ENCODE measurements at regions not wholly inside any gene's neighbourhood (a gene's known extent, or its start where the extent isn't known, plus 50 kb on each side); places are given as distances from the start of the nearest gene placed in this dataset.

DNA sequence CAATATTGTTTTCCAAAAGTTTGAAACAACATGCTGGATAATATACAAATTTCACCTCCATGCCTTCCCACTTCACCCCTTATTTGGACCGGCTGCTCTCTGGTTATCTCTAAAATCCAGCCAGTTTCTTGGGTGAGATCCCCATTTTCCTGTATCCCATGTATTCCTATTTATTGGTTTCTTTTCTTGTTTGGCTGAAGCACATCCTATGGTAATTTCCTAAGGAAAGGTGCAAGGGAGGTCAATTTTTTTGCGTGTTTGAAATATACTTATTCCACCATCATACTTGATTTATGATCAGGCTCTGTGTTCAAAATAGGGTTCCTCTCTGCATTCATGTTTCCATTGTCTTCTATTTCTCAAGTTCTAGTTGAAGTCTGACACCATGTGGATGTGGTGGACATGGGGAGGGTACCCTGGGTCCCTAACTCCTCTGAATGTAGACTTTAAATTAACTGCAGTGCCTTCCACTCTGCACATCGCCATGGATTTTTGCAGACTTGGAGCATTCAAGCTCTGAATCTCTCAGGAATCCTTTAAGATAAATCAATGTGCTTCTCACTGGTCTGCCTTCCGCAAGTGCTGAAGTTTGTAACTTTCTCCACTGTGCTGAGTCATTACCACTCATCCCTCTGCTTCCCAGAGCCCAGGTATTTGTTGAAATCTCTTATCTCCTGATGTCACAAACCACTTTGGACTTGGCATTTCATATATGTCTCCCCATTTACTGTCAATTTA lies 52.1 kb upstream of the TLE3 start:
- Histone ChIP-seq H4K5ac (ENCODE audit: low read depth, low read length) (no peak overlapping the region), H2AK5ac (ENCODE audit: low read depth, low read length) (no peak overlapping the region), H3K14ac (replicated peaks; ENCODE audit: low read depth, low read length) (no peak overlapping the region), H3K18ac (ENCODE audit: low read depth, low read length) (no peak overlapping the region), H2BK15ac (ENCODE audit: low read depth, low read length) (no peak overlapping the region), H3K9me3 (ENCODE audit: control insufficient read depth, insufficient read depth, low read length) (no peaks in the 10 kb centered on the region), H2BK120ac (ENCODE audit: low read depth, low read length) (no peak overlapping the region), H3K36me3 (ENCODE audit: control insufficient read depth, insufficient read depth, low read length) (no peaks in the 10 kb centered on the region), H3K56ac (ENCODE audit: extremely low read depth, insufficient read depth, low read length) (no peak overlapping the region), H3K9ac (ENCODE audit: low read depth, low read length) (no peak overlapping the region), H3K4me2 (ENCODE audit: low read depth, low read length) (no peak overlapping the region), H4K20me1 (ENCODE audit: insufficient read depth, low read length) (no peaks in the 10 kb centered on the region), H2BK20ac (ENCODE audit: low read depth, low read length) (no peak overlapping the region), H3K27me3 (ENCODE audit: control insufficient read depth, insufficient read depth, low read length) (peaks cover 21% of the 10 kb centered on the region), H2BK5ac (ENCODE audit: low read depth, low read length, poor library complexity, severe bottlenecking) (no peak overlapping the region), H3K79me1 (ENCODE audit: low read depth in 1 of 2, low read length in 2 of 2) (no peaks in the 10 kb centered on the region), H3K4me1 (ENCODE audit: control insufficient read depth, insufficient read depth, low read length) (peaks cover 4% of the 10 kb centered on the region), H2AK9ac (replicated peaks; ENCODE audit: low read depth, low read length, poor library complexity) (no peak overlapping the region), H3K4me3 (ENCODE audit: insufficient read depth, low read depth, low read length) (no peak overlapping the region), H3K4ac (ENCODE audit: low read depth, low read length) (no peak overlapping the region), H4K91ac (ENCODE audit: insufficient read depth, low read depth, low read length) (no peak overlapping the region), H4K8ac (ENCODE audit: low read depth in 2 of 2, low read length in 2 of 2) (no peak overlapping the region), H2AFZ (replicated peaks; ENCODE audit: low read length, poor library complexity) (no peak overlapping the region), H3K9me1 (ENCODE audit: insufficient read depth, low read length) (no peaks in the 10 kb centered on the region), H3K27ac (ENCODE audit: insufficient read depth, low read length) (no peak overlapping the region), H3K23ac (ENCODE audit: low read depth, low read length) (no peak overlapping the region)
- ATAC-seq (ENCODE audit: low read depth) (peak; percentile 79), DNase-seq (peak; percentile 83)
- POLR2A ChIA-PET (ENCODE audit: unreplicated experiment): no interaction called here
- CTCF ChIA-PET: no interaction called here
- dilution Hi-C loops (cut with HindIII; ENCODE audit: low sequenced_read_pairs, unreplicated experiment): no loop called here
- BruUV-seq (replicated peaks): no TSS peak
- TF ChIP-seq MXI1 (IDR thresholded peaks at IDR 0.05; ENCODE audit: borderline replicate concordance, low read depth, low read length): no peak
- no peak for TF ChIP-seq POLR2A (IDR thresholded peaks at IDR 0.05; ENCODE audit: low read depth, low read length)
- TF ChIP-seq RFX5 (IDR thresholded peaks at IDR 0.05; ENCODE audit: low read depth, low read length): no peak
- no peak for TF ChIP-seq RAD21 (IDR thresholded peaks at IDR 0.05; ENCODE audit: low read length)
- TF ChIP-seq CEBPB (IDR thresholded peaks at IDR 0.05; ENCODE audit: low read depth, low read length): peak; percentile 1; the same call in 1 of the 2 replicates
- TF ChIP-seq SMC3 (IDR thresholded peaks at IDR 0.05; ENCODE audit: low read depth, low read length): no peak
- no peak for TF ChIP-seq MAZ (IDR thresholded peaks at IDR 0.05; ENCODE audit: borderline replicate concordance, low read depth, low read length)
- no peak for TF ChIP-seq RCOR1 (IDR thresholded peaks at IDR 0.05; ENCODE audit: insufficient replicate concordance, low read length)
- peak; percentile 36; the same call in 1 of the 2 replicates for TF ChIP-seq FOS (IDR thresholded peaks at IDR 0.05; ENCODE audit: low read depth, low read length)
- no peak for TF ChIP-seq CHD1 (IDR thresholded peaks at IDR 0.05; ENCODE audit: low read depth, low read length)
- TF ChIP-seq, protein P1, sequence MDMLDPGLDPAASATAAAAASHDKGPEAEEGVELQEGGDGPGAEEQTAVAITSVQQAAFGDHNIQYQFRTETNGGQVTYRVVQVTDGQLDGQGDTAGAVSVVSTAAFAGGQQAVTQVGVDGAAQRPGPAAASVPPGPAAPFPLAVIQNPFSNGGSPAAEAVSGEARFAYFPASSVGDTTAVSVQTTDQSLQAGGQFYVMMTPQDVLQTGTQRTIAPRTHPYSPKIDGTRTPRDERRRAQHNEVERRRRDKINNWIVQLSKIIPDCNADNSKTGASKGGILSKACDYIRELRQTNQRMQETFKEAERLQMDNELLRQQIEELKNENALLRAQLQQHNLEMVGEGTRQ (IDR thresholded peaks at IDR 0.05; ENCODE audit: low read depth, low read length): no peak
- TF ChIP-seq, protein P2, sequence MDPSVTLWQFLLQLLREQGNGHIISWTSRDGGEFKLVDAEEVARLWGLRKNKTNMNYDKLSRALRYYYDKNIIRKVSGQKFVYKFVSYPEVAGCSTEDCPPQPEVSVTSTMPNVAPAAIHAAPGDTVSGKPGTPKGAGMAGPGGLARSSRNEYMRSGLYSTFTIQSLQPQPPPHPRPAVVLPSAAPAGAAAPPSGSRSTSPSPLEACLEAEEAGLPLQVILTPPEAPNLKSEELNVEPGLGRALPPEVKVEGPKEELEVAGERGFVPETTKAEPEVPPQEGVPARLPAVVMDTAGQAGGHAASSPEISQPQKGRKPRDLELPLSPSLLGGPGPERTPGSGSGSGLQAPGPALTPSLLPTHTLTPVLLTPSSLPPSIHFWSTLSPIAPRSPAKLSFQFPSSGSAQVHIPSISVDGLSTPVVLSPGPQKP (IDR thresholded peaks at IDR 0.05; ENCODE audit: borderline replicate concordance, low read depth, low read length): no peak
- no peak for TF ChIP-seq CTCF (conservative IDR thresholded peaks at IDR 0.05; ENCODE audit: low read depth, low read length)
- TF ChIP-seq NFE2L2 (IDR thresholded peaks at IDR 0.05; ENCODE audit: low read depth, low read length): peak; percentile 92
- peak; percentile 49 for TF ChIP-seq MAFK (IDR thresholded peaks at IDR 0.05; ENCODE audit: low read depth, low read length)
- no peak for TF ChIP-seq BHLHE40 (IDR thresholded peaks at IDR 0.05; ENCODE audit: low read depth, low read length)
- 40% methylated on average over 1 of the region's 4 CpGs; no CpG with 5 or more reads in 1 of the 2 experiments for WGBS, 2 experiments (ENCODE audit: extremely low coverage in 2 of 2, insufficient read length in 1 of 2)
- in situ Hi-C loops (cut with MboI; ENCODE audit: low sequenced_read_pairs): no loop called here
- intact Hi-C loops (cut with micrococcal nuclease): no loop called here
